Calu3 (cell line): ENCODE measurements at regions not wholly inside any gene's neighbourhood (a gene's known extent, or its start where the extent isn't known, plus 50 kb on each side); places are given as distances from the start of the nearest gene placed in this dataset.

Source experiments
- BruUV-seq: library from RNA; stranded (reverse); fragments of 400-500 nt; replicated peaks from 2 replicates; lab custom pipeline; 2021; lab: Mats Ljungman, UMichigan
- CTCF ChIA-PET: fragments of 300-600 bp; sonication (Branson Sonifier 250); formaldehyde crosslinking; loops from one replicate; lab custom pipeline; 2022; ENCODE audit warnings: antibody characterized with exemption; lab: Charles Lee
- DNase-seq: peaks from one replicate; pipeline ENCODE4 v3.0.0; 2022
- H3K27ac Mint-ChIP-seq: one replicate; pipeline ENCODE4 v1.8.0; 2022; ENCODE audit warnings: mixed read lengths; ENCODE audit not compliant: unreplicated experiment
- H3K27me3 Mint-ChIP-seq: one replicate; pipeline ENCODE4 v1.8.0; 2022; ENCODE audit warnings: mixed read lengths; ENCODE audit not compliant: unreplicated experiment
- H3K36me3 Mint-ChIP-seq: one replicate; pipeline ENCODE4 v1.8.0; 2022; ENCODE audit warnings: mild to moderate bottlenecking, moderate library complexity, mixed read lengths; ENCODE audit not compliant: insufficient read depth, unreplicated experiment
- H3K4me1 Mint-ChIP-seq: one replicate; pipeline ENCODE4 v1.8.0; 2022; ENCODE audit warnings: mild to moderate bottlenecking, low read depth, mixed read lengths; ENCODE audit not compliant: unreplicated experiment
- H3K4me3 Mint-ChIP-seq: one replicate; pipeline ENCODE4 v1.8.0; 2022; ENCODE audit warnings: mild to moderate bottlenecking, low read depth, moderate library complexity, mixed read lengths; ENCODE audit not compliant: unreplicated experiment
- H3K9me3 Mint-ChIP-seq: one replicate; pipeline ENCODE4 v1.8.0; 2022; ENCODE audit warnings: low read depth, mixed read lengths; ENCODE audit not compliant: unreplicated experiment
- CTCF ChIP-seq: fragments of 200-600 bp; IDR thresholded peaks from one replicate; pipeline ENCODE4 v1.8.0; 2022; ENCODE audit warnings: antibody characterized with exemption; ENCODE audit not compliant: unreplicated experiment
- intact Hi-C: fragments of 100-400 bp; cut with micrococcal nuclease; formaldehyde crosslinking; loops from one replicate; pipeline ENCODE4 v1.10.0; 2022; ENCODE audit not compliant: unreplicated experiment

GRCh38 chr10:58937423-58937822 is 239.0 kb upstream of the PHYHIPL start:
- no TSS peak for BruUV-seq

GRCh38 chr10:58942724-58943123 is 233.7 kb upstream of the PHYHIPL start:
- no peak for TF ChIP-seq CTCF
- no peak for DNase-seq
- CTCF ChIA-PET, result no interaction called here
- H3K36me3 Mint-ChIP-seq, result no peaks in the 10 kb centered on the region
- H3K9me3 Mint-ChIP-seq, result no peaks in the 10 kb centered on the region
- H3K27ac Mint-ChIP-seq, result no peak overlapping the region
- no TSS peak for BruUV-seq
- intact Hi-C loops, result no loop called here
- no peak overlapping the region for H3K4me3 Mint-ChIP-seq
- H3K4me1 Mint-ChIP-seq, result no peaks in the 10 kb centered on the region
- peaks cover 54% of the 10 kb centered on the region for H3K27me3 Mint-ChIP-seq

More at GRCh38 chr10:58937423-58937822, 239.0 kb upstream of the PHYHIPL start:
- Mint-ChIP-seq H3K4me3 (no peak overlapping the region), H3K4me1 (no peaks in the 10 kb centered on the region), H3K9me3 (no peaks in the 10 kb centered on the region), H3K27ac (no peak overlapping the region), H3K36me3 (no peaks in the 10 kb centered on the region), H3K27me3 (peaks cover 61% of the 10 kb centered on the region)
- no peak for TF ChIP-seq CTCF
- DNase-seq, result no peak
- CTCF ChIA-PET, result no interaction called here
- intact Hi-C loops, result loop anchor here (10.0 kb wide), 1 partner anchor 403 kb away; no protein-coding TSS in a partner anchor

- Mint-ChIP-seq H3K27me3 (peaks cover 54% of the 10 kb centered on the region), H3K27ac (no peak overlapping the region), H3K9me3 (no peaks in the 10 kb centered on the region), H3K36me3 (no peaks in the 10 kb centered on the region), H3K4me1 (no peaks in the 10 kb centered on the region), H3K4me3 (no peak overlapping the region)
- CTCF ChIA-PET, result no interaction called here
- BruUV-seq, result no TSS peak
- intact Hi-C loops, result no loop called here
- no peak for TF ChIP-seq CTCF
- no peak for DNase-seq
Measured at GRCh38 chr10:58943256-58943890, 233.1 kb upstream of the PHYHIPL start.

GRCh38 chr10:58943960-58944359 is 232.5 kb upstream of the PHYHIPL start:
- no peak overlapping the region for H3K27ac Mint-ChIP-seq
- H3K27me3 Mint-ChIP-seq, result peaks cover 54% of the 10 kb centered on the region
- no peaks in the 10 kb centered on the region for H3K4me1 Mint-ChIP-seq
- H3K36me3 Mint-ChIP-seq, result no peaks in the 10 kb centered on the region
- CTCF ChIA-PET, result no interaction called here
- no peaks in the 10 kb centered on the region for H3K9me3 Mint-ChIP-seq
- intact Hi-C loops, result no loop called here
- no peak for TF ChIP-seq CTCF
- no TSS peak for BruUV-seq
- DNase-seq, result no peak
- H3K4me3 Mint-ChIP-seq, result no peak overlapping the region
